HCT116 (cell line): ENCODE measurements at regions not wholly inside any gene's neighbourhood (a gene's known extent, or its start where the extent isn't known, plus 50 kb on each side); places are given as distances from the start of the nearest gene placed in this dataset.

ENCODE experiments used
- ATAC-seq: fragments of 200-7000 bp; cut with Tn5 transposase; 2 replicates; pipeline ENCODE4 v1.9.1; 2020; ENCODE audit warnings: mild to moderate bottlenecking, moderate library complexity
- BruUV-seq: library from RNA; stranded (reverse); fragments of 400-500 nt; replicated peaks from 2 replicates; lab custom pipeline; 2021; lab: Mats Ljungman, UMichigan
- CTCF ChIA-PET: fragments of 300-600 bp; sonication (Branson Sonifier 250); formaldehyde crosslinking; loops from one replicate; lab custom pipeline; 2021; ENCODE audit warnings: antibody characterized with exemption; lab: Charles Lee
- POLR2A ChIA-PET: fragments of 300-600, 350-600 bp; sonication (Branson Sonifier 250); formaldehyde crosslinking; loops from one replicate; lab custom pipeline; 2021; ENCODE audit warnings: antibody characterized with exemption; lab: Charles Lee
- RAD21 ChIA-PET, 2 experiments: fragments of 300-600 bp; sonication (Branson Sonifier 250); formaldehyde crosslinking; loops; one replicate each; lab custom pipeline; 2023; ENCODE audit warnings: low total read pairs in 2 of 2; ENCODE audit not compliant: uncharacterized antibody in 2 of 2, unreplicated experiment in 2 of 2, low non-redundant PET in 1 of 2; lab: Charles Lee
- DNase-seq: peaks from one replicate; pipeline ENCODE4 v3.0.0-alpha.2; 2010; ENCODE audit warnings: low read depth, low spot score
- H2AFZ ChIP-seq: fragments of 200-600 bp; shearing (Covaris generic), sonication (generic); 2 replicates; pipeline ENCODE4 v1.6.1; 2017; ENCODE audit warnings: low read depth, mixed run types, mixed read lengths, antibody characterized with exemption, low read length; ENCODE audit not compliant: poor library complexity, severe bottlenecking
- H3K27ac ChIP-seq: 2 replicates; pipeline ENCODE4 v1.5.1; 2012; ENCODE audit warnings: low read depth, low read length
- H3K27me3 ChIP-seq: fragments of 200-600 bp; sonication (generic); 2 replicates; pipeline ENCODE4 v1.6.1; 2016; ENCODE audit warnings: mixed run types, low read length, mixed read lengths; ENCODE audit not compliant: insufficient read depth
- H3K36me3 ChIP-seq, 2 experiments: fragments of 200-500 bp in 1 of 2; fragments of 200-600 bp in 1 of 2; sonication (Bioruptor generic) in 1 of 2; sonication (generic) in 1 of 2; 2 replicates each; pipeline versions ENCODE4 v1.5.1 to v1.6.1; 2014 to 2016; ENCODE audit warnings: low read length in 2 of 2, inconsistent platforms in 1 of 2, mixed read lengths in 1 of 2, mixed run types in 1 of 2; ENCODE audit not compliant: insufficient read depth in 2 of 2, control insufficient read depth in 1 of 2
- H3K4me1 ChIP-seq, 2 experiments: fragments of 200-600 bp in 1 of 2; sonication (generic) in 1 of 2; 2 replicates each; pipeline versions ENCODE4 v1.5.1 to v1.6.1; 2012 to 2017; ENCODE audit warnings: low read length in 2 of 2, inconsistent platforms in 1 of 2, mild to moderate bottlenecking in 1 of 2, mixed read lengths in 1 of 2, mixed run types in 1 of 2, moderate library complexity in 1 of 2; ENCODE audit not compliant: insufficient read depth in 2 of 2, control insufficient read depth in 1 of 2
- H3K4me2 ChIP-seq: fragments of 200-600 bp; sonication (generic); 2 replicates; pipeline ENCODE4 v1.6.1; 2017; ENCODE audit warnings: mixed run types, low read length, mixed read lengths
- H3K4me3 ChIP-seq, 2 experiments: fragments of 200-600 bp in 1 of 2; sonication (generic) in 1 of 2; replicated peaks in 1 of 2; 2 replicates each; pipeline ENCODE4 v1.5.1; 2011 to 2016; ENCODE audit warnings: low read length in 2 of 2, control low read depth in 1 of 2, low read depth in 1 of 2, mild to moderate bottlenecking in 1 of 2, mixed read lengths in 1 of 2, mixed run types in 1 of 2
- H3K79me2 ChIP-seq: fragments of 200-600 bp; sonication (generic); 2 replicates; pipeline ENCODE4 v1.6.1; 2017; ENCODE audit warnings: mild to moderate bottlenecking, mixed run types, low read length, moderate library complexity, mixed read lengths; ENCODE audit not compliant: insufficient read depth
- H3K9ac ChIP-seq: fragments of 200-600 bp; sonication (generic); 2 replicates; pipeline ENCODE4 v1.6.1; 2016; ENCODE audit warnings: low read length, mixed read lengths
- H3K9me2 ChIP-seq: fragments of 200-600 bp; sonication (generic), shearing (Covaris generic); 2 replicates; pipeline ENCODE4 v1.6.1; 2017; ENCODE audit warnings: mixed run types, mild to moderate bottlenecking, moderate library complexity; ENCODE audit not compliant: insufficient read depth
- H3K9me3 ChIP-seq, 2 experiments: fragments of 200-500 bp in 1 of 2; fragments of 200-600 bp in 1 of 2; sonication (Bioruptor generic) in 1 of 2; sonication (generic) in 1 of 2; 2 replicates each; pipeline ENCODE4 v1.6.1; 2014 to 2017; ENCODE audit warnings: low read length in 2 of 2, mixed read lengths in 2 of 2, inconsistent platforms in 1 of 2, low read depth in 1 of 2, mild to moderate bottlenecking in 1 of 2, mixed run types in 1 of 2, moderate library complexity in 1 of 2; ENCODE audit not compliant: control insufficient read depth in 1 of 2, insufficient read depth in 1 of 2
- H4K20me1 ChIP-seq: fragments of 200-600 bp; sonication (generic), shearing (Covaris generic); 2 replicates; pipeline ENCODE4 v1.6.1; 2017; ENCODE audit warnings: mixed run types, mild to moderate bottlenecking, moderate library complexity; ENCODE audit not compliant: insufficient read depth
- CBX3 ChIP-seq: IDR thresholded peaks from 2 replicates; pipeline ENCODE4 v1.6.1; 2012; ENCODE audit warnings: low read depth
- CEBPB ChIP-seq: IDR thresholded peaks from 2 replicates; pipeline ENCODE4 v1.6.1; 2012; ENCODE audit warnings: low read depth
- EGR1 ChIP-seq: IDR thresholded peaks from 2 replicates; pipeline ENCODE4 v1.6.1; 2012; ENCODE audit warnings: low read depth
- EZH2 ChIP-seq: fragments of 200-600 bp; sonication (generic); IDR thresholded peaks from 2 replicates; pipeline ENCODE4 v1.6.1; 2017; ENCODE audit warnings: antibody characterized with exemption, mixed run types
- FOSL1 ChIP-seq: IDR thresholded peaks from 2 replicates; pipeline ENCODE4 v1.6.1; 2012; ENCODE audit warnings: low read depth
- JUND ChIP-seq: IDR thresholded peaks from 2 replicates; pipeline ENCODE4 v1.6.1; 2012
- MAX ChIP-seq: IDR thresholded peaks from 2 replicates; pipeline ENCODE4 v1.6.1; 2012
- POLR2A ChIP-seq: IDR thresholded peaks from 2 replicates; pipeline ENCODE4 v1.7.0; 2011; ENCODE audit warnings: borderline replicate concordance; ENCODE audit not compliant: insufficient read depth, insufficient read length; ENCODE audit errors: extremely low read depth
- POLR2AphosphoS5 ChIP-seq: IDR thresholded peaks from 2 replicates; pipeline ENCODE4 v1.6.1; 2011; ENCODE audit warnings: mild to moderate bottlenecking, low read depth, low read length, moderate library complexity
- SIN3A ChIP-seq: IDR thresholded peaks from 2 replicates; pipeline ENCODE4 v1.6.1; 2012; ENCODE audit warnings: low read depth
- SP1 ChIP-seq: IDR thresholded peaks from 2 replicates; pipeline ENCODE4 v1.6.1; 2012; ENCODE audit warnings: low read depth
- TCF7L2 ChIP-seq: IDR thresholded peaks from 2 replicates; pipeline ENCODE4 v1.7.0; 2011; ENCODE audit warnings: borderline replicate concordance, inconsistent platforms; ENCODE audit not compliant: insufficient read depth, insufficient read length; ENCODE audit errors: extremely low read depth
- YY1 ChIP-seq: IDR thresholded peaks from 2 replicates; pipeline ENCODE4 v1.6.1; 2011; ENCODE audit warnings: low read length, low read depth, moderate library complexity, mild to moderate bottlenecking; ENCODE audit not compliant: insufficient replicate concordance; ENCODE audit errors: extremely low read depth
- ZFX ChIP-seq: fragments of 450-650 bp; IDR thresholded peaks from 2 replicates; pipeline ENCODE4 v1.6.1; 2017
- ZNF274 ChIP-seq: fragments of 200-500 bp; sonication (Bioruptor generic); IDR thresholded peaks from 2 replicates; pipeline ENCODE4 v1.6.1; 2014; ENCODE audit warnings: mild to moderate bottlenecking, low read depth, low read length, inconsistent platforms
- intact Hi-C: fragments of 100-400 bp; cut with micrococcal nuclease; formaldehyde crosslinking; loops from 2 replicates; pipeline ENCODE4 v1.10.0; 2022
- TF ChIP-seq, protein P1 (sequence below): IDR thresholded peaks from 2 replicates; pipeline ENCODE4 v1.6.1; 2012
- TF ChIP-seq, protein P2 (sequence below): IDR thresholded peaks from 2 replicates; pipeline ENCODE4 v1.6.1; 2012; ENCODE audit warnings: low read depth

DNA sequence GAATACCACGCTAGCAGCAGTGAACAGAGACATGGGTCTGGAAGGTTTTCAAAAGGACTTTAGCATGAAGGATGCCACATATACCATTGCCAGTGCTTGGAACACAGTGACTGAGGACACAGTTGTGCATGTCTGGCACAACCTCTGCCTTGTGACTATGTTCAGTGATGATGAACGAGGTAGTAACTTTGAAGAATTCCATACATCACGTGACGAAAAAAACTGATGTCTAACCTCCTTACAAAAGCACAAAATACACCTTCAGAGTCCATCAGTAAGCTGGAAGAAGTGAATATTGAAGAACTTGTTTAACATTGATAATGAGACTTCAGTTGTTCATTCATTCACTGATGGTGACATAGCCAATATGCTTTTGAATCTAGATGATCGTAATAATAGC is 594.8 kb upstream of the GRM7 start:
- TF ChIP-seq POLR2A (no peak), ZNF274 (no peak), TCF7L2 (no peak), MAX (no peak), FOSL1 (no peak), ZFX (no peak), SP1 (no peak), SIN3A (no peak), POLR2AphosphoS5 (no peak), EZH2 (no peak), YY1 (no peak), CBX3 (no peak), EGR1 (no peak), JUND (no peak), CEBPB (no peak)
- TF ChIP-seq, protein P1, sequence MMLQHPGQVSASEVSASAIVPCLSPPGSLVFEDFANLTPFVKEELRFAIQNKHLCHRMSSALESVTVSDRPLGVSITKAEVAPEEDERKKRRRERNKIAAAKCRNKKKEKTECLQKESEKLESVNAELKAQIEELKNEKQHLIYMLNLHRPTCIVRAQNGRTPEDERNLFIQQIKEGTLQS: no peak
- TF ChIP-seq, protein P2, sequence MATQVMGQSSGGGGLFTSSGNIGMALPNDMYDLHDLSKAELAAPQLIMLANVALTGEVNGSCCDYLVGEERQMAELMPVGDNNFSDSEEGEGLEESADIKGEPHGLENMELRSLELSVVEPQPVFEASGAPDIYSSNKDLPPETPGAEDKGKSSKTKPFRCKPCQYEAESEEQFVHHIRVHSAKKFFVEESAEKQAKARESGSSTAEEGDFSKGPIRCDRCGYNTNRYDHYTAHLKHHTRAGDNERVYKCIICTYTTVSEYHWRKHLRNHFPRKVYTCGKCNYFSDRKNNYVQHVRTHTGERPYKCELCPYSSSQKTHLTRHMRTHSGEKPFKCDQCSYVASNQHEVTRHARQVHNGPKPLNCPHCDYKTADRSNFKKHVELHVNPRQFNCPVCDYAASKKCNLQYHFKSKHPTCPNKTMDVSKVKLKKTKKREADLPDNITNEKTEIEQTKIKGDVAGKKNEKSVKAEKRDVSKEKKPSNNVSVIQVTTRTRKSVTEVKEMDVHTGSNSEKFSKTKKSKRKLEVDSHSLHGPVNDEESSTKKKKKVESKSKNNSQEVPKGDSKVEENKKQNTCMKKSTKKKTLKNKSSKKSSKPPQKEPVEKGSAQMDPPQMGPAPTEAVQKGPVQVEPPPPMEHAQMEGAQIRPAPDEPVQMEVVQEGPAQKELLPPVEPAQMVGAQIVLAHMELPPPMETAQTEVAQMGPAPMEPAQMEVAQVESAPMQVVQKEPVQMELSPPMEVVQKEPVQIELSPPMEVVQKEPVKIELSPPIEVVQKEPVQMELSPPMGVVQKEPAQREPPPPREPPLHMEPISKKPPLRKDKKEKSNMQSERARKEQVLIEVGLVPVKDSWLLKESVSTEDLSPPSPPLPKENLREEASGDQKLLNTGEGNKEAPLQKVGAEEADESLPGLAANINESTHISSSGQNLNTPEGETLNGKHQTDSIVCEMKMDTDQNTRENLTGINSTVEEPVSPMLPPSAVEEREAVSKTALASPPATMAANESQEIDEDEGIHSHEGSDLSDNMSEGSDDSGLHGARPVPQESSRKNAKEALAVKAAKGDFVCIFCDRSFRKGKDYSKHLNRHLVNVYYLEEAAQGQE: no peak
- H3K4me3 ChIP-seq: no peak overlapping the region
- intact Hi-C loops: no loop called here
- H3K9me3 ChIP-seq: no peaks in the 10 kb centered on the region
- H3K9me2 ChIP-seq: no peaks in the 10 kb centered on the region
- no peak for ATAC-seq
- H3K36me3 ChIP-seq: no peaks in the 10 kb centered on the region
- POLR2A ChIA-PET: no interaction called here
- H3K9ac ChIP-seq: no peak overlapping the region
- no peak overlapping the region for H3K4me2 ChIP-seq
- no peaks in the 10 kb centered on the region for H3K27me3 ChIP-seq
- no peak overlapping the region for H3K27ac ChIP-seq
- H4K20me1 ChIP-seq: no peaks in the 10 kb centered on the region
- H3K4me1 ChIP-seq: no peaks in the 10 kb centered on the region
- RAD21 ChIA-PET: no interaction called here
- H2AFZ ChIP-seq: no peak overlapping the region
- no peaks in the 10 kb centered on the region for H3K79me2 ChIP-seq
- no peak for DNase-seq
- no TSS peak for BruUV-seq
- CTCF ChIA-PET: no interaction called here
